Peyer's patch (tissue), 4 donors: ENCODE measurements at regions not wholly inside any gene's neighbourhood (a gene's known extent, or its start where the extent isn't known, plus 50 kb on each side); places are given as distances from the start of the nearest gene placed in this dataset.

Experiments used
- DNase-seq, 3 donors: peaks; one replicate each; pipeline ENCODE4 v3.0.0-alpha.2; 2017 to 2019
- H3K27ac ChIP-seq, 4 donors: fragments of 200-600 bp; sonication (generic); one replicate each; pipeline ENCODE4 v1.5.1; 2016 to 2019
- H3K27me3 ChIP-seq, 2 donors: fragments of 200-600 bp; sonication (generic); one replicate each; pipeline ENCODE4 v1.5.1; 2019
- H3K36me3 ChIP-seq, 3 donors: fragments of 200-600 bp; sonication (generic); one replicate each; pipeline ENCODE4 v1.5.1; 2016 to 2019
- H3K4me1 ChIP-seq, 4 donors: fragments of 200-600 bp; sonication (generic); one replicate each; pipeline ENCODE4 v1.5.1; 2016 to 2019
- H3K4me3 ChIP-seq, 4 donors: fragments of 200-600 bp; sonication (generic); 1 replicate in 3 of 4; 2 replicates in 1 of 4; pipeline ENCODE4 v1.5.1; 2016 to 2019; ENCODE audit warnings: mild to moderate bottlenecking in 1 of 4
- H3K9me3 ChIP-seq, 4 donors: fragments of 200-600 bp; sonication (generic); one replicate each; pipeline ENCODE4 v1.5.1; 2016 to 2019; ENCODE audit warnings: mild to moderate bottlenecking in 1 of 4
- CTCF ChIP-seq, 6 experiments: fragments of 450-650 bp in 4 of 6; fragments of 200-600 bp in 2 of 6; sonication (generic) in 1 of 6; IDR thresholded peaks; one replicate each; pipeline ENCODE4 v1.5.1; 2017 to 2019; ENCODE audit warnings: antibody characterized with exemption in 6 of 6, mild to moderate bottlenecking in 3 of 6, moderate library complexity in 1 of 6
- POLR2A ChIP-seq, 2 donors: fragments of 450-650 bp; IDR thresholded peaks; one replicate each; pipeline ENCODE4 v1.5.1; 2017; ENCODE audit warnings: antibody characterized with exemption in 2 of 2, mild to moderate bottlenecking in 2 of 2, moderate library complexity in 2 of 2

- H3K36me3 ChIP-seq = no peaks in the 10 kb centered on the region
- H3K4me1 ChIP-seq = peaks cover 0 to 12% (median 7%) of the 10 kb centered on the region in 4 donors
- H3K27me3 ChIP-seq = peaks cover 0 to 13% of the 10 kb centered on the region in 2 donors
- TF ChIP-seq POLR2A (IDR thresholded peaks at IDR 0.05) = no peak
- no peak for TF ChIP-seq CTCF (IDR thresholded peaks at IDR 0.05)
- H3K27ac ChIP-seq = no peak overlapping the region
- DNase-seq = no peak
- H3K4me3 ChIP-seq = no peak overlapping the region
- H3K9me3 ChIP-seq = no peaks in the 10 kb centered on the region
Measured at GRCh38 chr17:73949903-73950592, 253.4 kb upstream of the RPL38 start.

- H3K27me3 ChIP-seq = peaks cover 0 to 13% of the 10 kb centered on the region in 2 donors
- no peak for DNase-seq
- no peaks in the 10 kb centered on the region for H3K9me3 ChIP-seq
- H3K27ac ChIP-seq = no peak overlapping the region
- H3K4me1 ChIP-seq = peaks cover 0 to 12% (median 7%) of the 10 kb centered on the region in 4 donors
- H3K4me3 ChIP-seq = no peak overlapping the region
- H3K36me3 ChIP-seq = no peaks in the 10 kb centered on the region
- no peak for TF ChIP-seq POLR2A (IDR thresholded peaks at IDR 0.05)
- TF ChIP-seq CTCF (IDR thresholded peaks at IDR 0.05) = no peak
Measured at GRCh38 chr17:73950593-73950914, 252.9 kb upstream of the RPL38 start.

- H3K36me3 ChIP-seq = no peaks in the 10 kb centered on the region
- no peak overlapping the region for H3K27ac ChIP-seq
- no peak for DNase-seq
- H3K27me3 ChIP-seq = peaks cover 0 to 13% of the 10 kb centered on the region in 2 donors
- H3K4me1 ChIP-seq = peaks cover 0 to 16% (median 7%) of the 10 kb centered on the region in 4 donors
- peak overlapping the region in 2 of 4 donors; percentile 32 to 36 for H3K4me3 ChIP-seq
- no peak for TF ChIP-seq POLR2A (IDR thresholded peaks at IDR 0.05)
- TF ChIP-seq CTCF (IDR thresholded peaks at IDR 0.05) = no peak
- H3K9me3 ChIP-seq = no peaks in the 10 kb centered on the region
Measured at GRCh38 chr17:73952082-73952479, 251.4 kb upstream of the RPL38 start.

- peaks cover 0 to 21% (median 7%) of the 10 kb centered on the region in 4 donors for H3K4me1 ChIP-seq
- peak overlapping the region in 3 of 4 donors; percentile 32 to 37 (median 36) for H3K4me3 ChIP-seq
- TF ChIP-seq CTCF (IDR thresholded peaks at IDR 0.05) (peak in 2 of 6 experiments; percentile 19 to 22), POLR2A (IDR thresholded peaks at IDR 0.05) (no peak)
- H3K9me3 ChIP-seq = no peaks in the 10 kb centered on the region
- H3K27ac ChIP-seq = no peak overlapping the region
- no peaks in the 10 kb centered on the region for H3K36me3 ChIP-seq
- H3K27me3 ChIP-seq = peaks cover 0 to 13% of the 10 kb centered on the region in 2 donors
- peak in 2 of 3 donors; percentile 50 to 56 for DNase-seq
Measured at GRCh38 chr17:73952480-73953205, 250.8 kb upstream of the RPL38 start.

- Histone ChIP-seq H3K27ac (no peak overlapping the region), H3K27me3 (peaks cover 0 to 13% of the 10 kb centered on the region in 2 donors), H3K4me1 (peaks cover 0 to 21% (median 7%) of the 10 kb centered on the region in 4 donors), H3K9me3 (no peaks in the 10 kb centered on the region), H3K4me3 (no peak overlapping the region), H3K36me3 (no peaks in the 10 kb centered on the region)
- TF ChIP-seq CTCF (IDR thresholded peaks at IDR 0.05) (no peak), POLR2A (IDR thresholded peaks at IDR 0.05) (no peak)
- DNase-seq = no peak
Measured at GRCh38 chr17:73953206-73954033, 250.1 kb upstream of the RPL38 start.
